ENCODE measurements at regions not wholly inside any gene's neighbourhood (a gene's known extent, or its start where the extent isn't known, plus 50 kb on each side); places are given as distances from the start of the nearest gene placed in this dataset.

DNA sequence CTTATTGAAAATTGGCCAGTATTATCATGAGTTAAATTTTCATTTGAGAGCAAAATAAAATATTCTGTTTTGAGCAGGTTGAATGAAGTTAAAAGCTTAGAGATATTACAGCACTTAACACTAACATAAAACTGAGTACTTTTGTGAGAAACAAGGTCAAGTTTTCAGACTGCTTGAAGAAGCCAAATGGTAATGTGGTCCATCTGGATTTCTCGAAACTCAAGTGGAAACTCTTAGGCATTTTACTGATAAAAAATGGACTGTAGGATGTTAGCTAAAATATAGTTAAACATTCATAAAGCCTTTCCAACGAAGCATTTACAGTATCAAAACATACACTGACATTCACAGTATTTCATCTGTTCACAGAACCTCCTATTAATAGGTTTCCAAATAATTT is 528.1 kb upstream of the SEMA3D start (continued):
- TF ChIP-seq NANOG (IDR thresholded peaks at IDR 0.05; ENCODE audit: insufficient read depth, low read depth, low read length, poor library complexity, severe bottlenecking): no peak
- no peak for TF ChIP-seq SIRT6 (IDR thresholded peaks at IDR 0.05; ENCODE audit: low read length)
- no peak for TF ChIP-seq CBX5 (IDR thresholded peaks at IDR 0.05; ENCODE audit: low read depth, low read length)
- TF ChIP-seq CHD2 (IDR thresholded peaks at IDR 0.05; ENCODE audit: low read length): no peak
- no peak for TF ChIP-seq RXRA (IDR thresholded peaks at IDR 0.05; ENCODE audit: insufficient read depth, low read depth, low read length)

All from H1 (cell line).